ENCODE measurements at regions not wholly inside any gene's neighbourhood (a gene's known extent, or its start where the extent isn't known, plus 50 kb on each side); places are given as distances from the start of the nearest gene placed in this dataset.

DNA sequence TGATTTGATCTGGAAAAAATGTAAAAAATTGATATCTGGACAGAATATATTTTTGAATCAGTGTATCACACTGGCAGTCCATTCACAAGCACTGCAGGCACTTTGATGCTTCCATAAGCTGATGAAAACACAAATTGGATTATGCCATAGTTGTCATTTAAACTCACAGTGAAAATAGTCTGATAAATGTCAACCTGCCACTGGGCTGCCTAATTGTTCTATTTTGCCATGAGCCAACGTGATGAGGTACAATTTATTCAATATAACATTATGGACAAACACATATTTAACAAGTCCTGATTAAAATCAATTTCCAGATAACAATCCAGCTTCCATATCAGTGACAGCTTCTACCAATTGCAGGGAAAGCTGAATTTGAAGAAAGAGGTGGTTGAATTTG lies 1244.9 kb downstream of the EFNB2 start (continued):
- TF ChIP-seq KLF7 (tag by site-specific recombination; IDR thresholded peaks at IDR 0.05; ENCODE audit: borderline replicate concordance) (no peak), GLI2 (tag by site-specific recombination; IDR thresholded peaks at IDR 0.05; ENCODE audit: borderline replicate concordance, low read depth) (no peak), ZNF571 (tag by site-specific recombination; IDR thresholded peaks at IDR 0.05) (no peak), ZNF10 (tag by site-specific recombination; IDR thresholded peaks at IDR 0.05) (no peak)

DNA sequence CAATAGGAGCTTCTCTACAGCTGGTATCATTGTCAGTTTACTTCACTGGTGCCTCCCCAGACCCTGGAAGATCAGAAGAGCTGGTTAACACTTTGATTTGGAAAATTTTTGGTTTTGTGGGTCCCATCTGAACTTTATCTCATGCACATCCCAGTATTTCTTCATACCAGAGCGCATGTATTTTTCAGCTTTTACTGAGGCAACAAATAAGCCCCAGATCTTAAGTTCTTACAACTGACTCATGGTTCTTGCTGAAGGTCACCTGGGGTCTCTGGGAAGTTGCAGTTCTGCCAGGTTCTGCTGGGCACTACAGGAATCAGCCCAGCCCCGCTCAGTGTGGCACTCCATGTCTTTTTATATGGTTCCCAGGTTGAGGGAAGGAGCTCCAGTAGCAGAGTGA lies 1249.9 kb downstream of the EFNB2 start:
- no peak overlapping the region for H3K27ac ChIP-seq (ENCODE audit: extremely low read depth, low read depth, low read length)
- no peak overlapping the region for H3K4me3 ChIP-seq (ENCODE audit: low read depth, low read length)
- 0 out of 2 replicates have a peak, but pooled peaks cover 4% of the 10 kb centered on the region for H3K4me1 ChIP-seq (ENCODE audit: control insufficient read depth, insufficient read depth, low read length)
- POLR2A ChIA-PET, result no interaction called here
- H3K36me3 ChIP-seq (ENCODE audit: control insufficient read depth in 2 of 2, insufficient read depth in 1 of 2, low read length in 2 of 2), result no peaks in the 10 kb centered on the region
- TF ChIP-seq ZNF600 (tag by site-specific recombination; IDR thresholded peaks at IDR 0.05), result no peak
- TF ChIP-seq ZFHX2 (tag by site-specific recombination; conservative IDR thresholded peaks at IDR 0.05), result no peak
- TF ChIP-seq BCL11A (tag by site-specific recombination; IDR thresholded peaks at IDR 0.05; ENCODE audit: low read depth), result no peak
- TF ChIP-seq, protein P1, sequence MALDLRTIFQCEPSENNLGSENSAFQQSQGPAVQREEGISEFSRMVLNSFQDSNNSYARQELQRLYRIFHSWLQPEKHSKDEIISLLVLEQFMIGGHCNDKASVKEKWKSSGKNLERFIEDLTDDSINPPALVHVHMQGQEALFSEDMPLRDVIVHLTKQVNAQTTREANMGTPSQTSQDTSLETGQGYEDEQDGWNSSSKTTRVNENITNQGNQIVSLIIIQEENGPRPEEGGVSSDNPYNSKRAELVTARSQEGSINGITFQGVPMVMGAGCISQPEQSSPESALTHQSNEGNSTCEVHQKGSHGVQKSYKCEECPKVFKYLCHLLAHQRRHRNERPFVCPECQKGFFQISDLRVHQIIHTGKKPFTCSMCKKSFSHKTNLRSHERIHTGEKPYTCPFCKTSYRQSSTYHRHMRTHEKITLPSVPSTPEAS (tag by site-specific recombination; IDR thresholded peaks at IDR 0.05), result no peak
- TF ChIP-seq ZNF555 (tag by site-specific recombination; conservative IDR thresholded peaks at IDR 0.05), result no peak
- TF ChIP-seq, protein P2, sequence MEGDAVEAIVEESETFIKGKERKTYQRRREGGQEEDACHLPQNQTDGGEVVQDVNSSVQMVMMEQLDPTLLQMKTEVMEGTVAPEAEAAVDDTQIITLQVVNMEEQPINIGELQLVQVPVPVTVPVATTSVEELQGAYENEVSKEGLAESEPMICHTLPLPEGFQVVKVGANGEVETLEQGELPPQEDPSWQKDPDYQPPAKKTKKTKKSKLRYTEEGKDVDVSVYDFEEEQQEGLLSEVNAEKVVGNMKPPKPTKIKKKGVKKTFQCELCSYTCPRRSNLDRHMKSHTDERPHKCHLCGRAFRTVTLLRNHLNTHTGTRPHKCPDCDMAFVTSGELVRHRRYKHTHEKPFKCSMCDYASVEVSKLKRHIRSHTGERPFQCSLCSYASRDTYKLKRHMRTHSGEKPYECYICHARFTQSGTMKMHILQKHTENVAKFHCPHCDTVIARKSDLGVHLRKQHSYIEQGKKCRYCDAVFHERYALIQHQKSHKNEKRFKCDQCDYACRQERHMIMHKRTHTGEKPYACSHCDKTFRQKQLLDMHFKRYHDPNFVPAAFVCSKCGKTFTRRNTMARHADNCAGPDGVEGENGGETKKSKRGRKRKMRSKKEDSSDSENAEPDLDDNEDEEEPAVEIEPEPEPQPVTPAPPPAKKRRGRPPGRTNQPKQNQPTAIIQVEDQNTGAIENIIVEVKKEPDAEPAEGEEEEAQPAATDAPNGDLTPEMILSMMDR (tag by site-specific recombination; IDR thresholded peaks at IDR 0.05), result no peak
- TF ChIP-seq, protein P3, sequence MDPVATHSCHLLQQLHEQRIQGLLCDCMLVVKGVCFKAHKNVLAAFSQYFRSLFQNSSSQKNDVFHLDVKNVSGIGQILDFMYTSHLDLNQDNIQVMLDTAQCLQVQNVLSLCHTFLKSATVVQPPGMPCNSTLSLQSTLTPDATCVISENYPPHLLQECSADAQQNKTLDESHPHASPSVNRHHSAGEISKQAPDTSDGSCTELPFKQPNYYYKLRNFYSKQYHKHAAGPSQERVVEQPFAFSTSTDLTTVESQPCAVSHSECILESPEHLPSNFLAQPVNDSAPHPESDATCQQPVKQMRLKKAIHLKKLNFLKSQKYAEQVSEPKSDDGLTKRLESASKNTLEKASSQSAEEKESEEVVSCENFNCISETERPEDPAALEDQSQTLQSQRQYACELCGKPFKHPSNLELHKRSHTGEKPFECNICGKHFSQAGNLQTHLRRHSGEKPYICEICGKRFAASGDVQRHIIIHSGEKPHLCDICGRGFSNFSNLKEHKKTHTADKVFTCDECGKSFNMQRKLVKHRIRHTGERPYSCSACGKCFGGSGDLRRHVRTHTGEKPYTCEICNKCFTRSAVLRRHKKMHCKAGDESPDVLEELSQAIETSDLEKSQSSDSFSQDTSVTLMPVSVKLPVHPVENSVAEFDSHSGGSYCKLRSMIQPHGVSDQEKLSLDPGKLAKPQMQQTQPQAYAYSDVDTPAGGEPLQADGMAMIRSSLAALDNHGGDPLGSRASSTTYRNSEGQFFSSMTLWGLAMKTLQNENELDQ (tag by site-specific recombination; IDR thresholded peaks at IDR 0.05; ENCODE audit: low read depth), result no peak
- CTCF ChIA-PET, result interaction anchor here (0.7 kb wide), 1 partner anchor 732 kb away, joined by 3 read pairs; no protein-coding TSS in a partner anchor
- no peaks in the 10 kb centered on the region for H3K9me3 ChIP-seq (ENCODE audit: control insufficient read depth, insufficient read depth, low read depth, low read length)

DNA sequence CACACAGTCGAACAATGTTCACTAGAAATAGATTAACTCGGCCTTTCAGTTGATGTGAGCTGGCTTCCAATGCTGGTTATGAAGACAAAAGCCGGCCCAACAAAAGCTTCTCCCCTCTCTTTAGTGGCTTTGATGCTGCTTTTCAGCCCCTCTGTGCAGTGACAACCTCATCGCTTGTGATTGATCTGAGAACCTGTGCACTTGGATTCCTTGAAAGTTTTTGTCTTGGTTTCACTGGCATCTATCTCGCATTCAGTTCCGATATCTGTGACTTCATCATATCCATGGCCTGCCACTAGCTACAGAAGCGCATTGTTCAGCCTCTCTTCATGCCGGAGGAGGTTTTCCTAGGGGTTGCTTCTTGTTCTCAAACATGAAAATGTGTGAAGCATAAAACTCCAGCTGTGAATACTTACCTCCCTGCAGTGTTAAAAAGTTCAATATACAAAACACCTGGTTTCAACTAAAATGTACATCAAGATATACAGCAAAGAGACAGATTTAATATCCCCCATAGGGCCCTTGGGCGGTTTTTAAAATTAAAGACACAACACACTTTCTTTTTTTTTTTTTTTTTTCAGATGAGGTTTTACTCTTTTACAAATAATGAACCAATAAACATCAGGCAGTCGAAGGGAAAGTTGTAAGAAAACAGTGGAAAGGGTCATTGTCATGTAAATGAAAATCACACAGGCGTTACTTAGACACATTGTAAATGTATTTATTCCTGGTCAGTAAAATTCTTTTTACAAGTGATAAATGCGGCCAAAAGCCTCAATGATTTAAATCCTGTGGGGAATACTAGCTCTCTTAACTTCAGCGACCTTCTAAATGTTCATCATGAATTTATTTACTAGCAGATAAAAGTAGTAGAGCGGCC lies 1252.8 kb downstream of the EFNB2 start:
- CTCF ChIA-PET, result interaction anchor here (0.7 kb wide), 1 partner anchor 1856 kb away, joined by 3 read pairs; no protein-coding TSS in a partner anchor
- Histone ChIP-seq H3K4me1 (ENCODE audit: control insufficient read depth, insufficient read depth, low read length) (0 out of 2 replicates have a peak, but pooled peaks cover 7% of the 10 kb centered on the region), H3K27ac (ENCODE audit: extremely low read depth, low read depth, low read length) (no peak overlapping the region)
- TF ChIP-seq ZNF664 (tag by site-specific recombination; IDR thresholded peaks at IDR 0.05) (no peak), ZNF24 (tag by site-specific recombination; IDR thresholded peaks at IDR 0.05) (no peak), ZNF366 (tag by site-specific recombination; conservative IDR thresholded peaks at IDR 0.05) (no peak), ZNF132 (tag by site-specific recombination; IDR thresholded peaks at IDR 0.05; ENCODE audit: borderline replicate concordance) (no peak), ZNF302 (tag by site-specific recombination; IDR thresholded peaks at IDR 0.05; ENCODE audit: low read depth) (no peak), KLF7 (tag by site-specific recombination; IDR thresholded peaks at IDR 0.05; ENCODE audit: borderline replicate concordance) (no peak), ZNF324 (tag by site-specific recombination; IDR thresholded peaks at IDR 0.05) (no peak), ZNF48 (tag by site-specific recombination; IDR thresholded peaks at IDR 0.05) (no peak), ZNF623 (tag by site-specific recombination; IDR thresholded peaks at IDR 0.05) (no peak)
- TF ChIP-seq, protein P4, sequence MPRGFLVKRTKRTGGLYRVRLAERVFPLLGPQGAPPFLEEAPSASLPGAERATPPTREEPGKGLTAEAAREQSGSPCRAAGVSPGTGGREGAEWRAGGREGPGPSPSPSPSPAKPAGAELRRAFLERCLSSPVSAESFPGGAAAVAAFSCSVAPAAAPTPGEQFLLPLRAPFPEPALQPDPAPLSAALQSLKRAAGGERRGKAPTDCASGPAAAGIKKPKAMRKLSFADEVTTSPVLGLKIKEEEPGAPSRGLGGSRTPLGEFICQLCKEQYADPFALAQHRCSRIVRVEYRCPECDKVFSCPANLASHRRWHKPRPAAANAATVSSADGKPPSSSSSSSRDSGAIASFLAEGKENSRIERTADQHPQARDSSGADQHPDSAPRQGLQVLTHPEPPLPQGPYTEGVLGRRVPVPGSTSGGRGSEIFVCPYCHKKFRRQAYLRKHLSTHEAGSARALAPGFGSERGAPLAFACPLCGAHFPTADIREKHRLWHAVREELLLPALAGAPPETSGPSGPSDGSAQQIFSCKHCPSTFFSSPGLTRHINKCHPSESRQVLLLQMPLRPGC (tag by site-specific recombination; IDR thresholded peaks at IDR 0.05), result no peak
- TF ChIP-seq, protein P5, sequence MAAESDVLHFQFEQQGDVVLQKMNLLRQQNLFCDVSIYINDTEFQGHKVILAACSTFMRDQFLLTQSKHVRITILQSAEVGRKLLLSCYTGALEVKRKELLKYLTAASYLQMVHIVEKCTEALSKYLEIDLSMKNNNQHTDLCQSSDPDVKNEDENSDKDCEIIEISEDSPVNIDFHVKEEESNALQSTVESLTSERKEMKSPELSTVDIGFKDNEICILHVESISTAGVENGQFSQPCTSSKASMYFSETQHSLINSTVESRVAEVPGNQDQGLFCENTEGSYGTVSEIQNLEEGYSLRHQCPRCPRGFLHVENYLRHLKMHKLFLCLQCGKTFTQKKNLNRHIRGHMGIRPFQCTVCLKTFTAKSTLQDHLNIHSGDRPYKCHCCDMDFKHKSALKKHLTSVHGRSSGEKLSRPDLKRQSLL (tag by site-specific recombination; IDR thresholded peaks at IDR 0.05), result no peak

More for the DNA sequence above, 1252.8 kb downstream of the EFNB2 start:
- H3K9me3 ChIP-seq (ENCODE audit: control insufficient read depth, insufficient read depth, low read depth, low read length), result no peaks in the 10 kb centered on the region
- H3K36me3 ChIP-seq (ENCODE audit: control insufficient read depth in 2 of 2, insufficient read depth in 1 of 2, low read length in 2 of 2), result no peaks in the 10 kb centered on the region
- POLR2A ChIA-PET, result no interaction called here
- no peak overlapping the region for H3K4me3 ChIP-seq (ENCODE audit: low read depth, low read length)
